GM23248 (cell line): ENCODE measurements at regions not wholly inside any gene's neighbourhood (a gene's known extent, or its start where the extent isn't known, plus 50 kb on each side); places are given as distances from the start of the nearest gene placed in this dataset.

ENCODE experiments used
- DNase-seq: peaks from one replicate; pipeline ENCODE4 v3.0.0-alpha.2; 2015
- H2AFZ ChIP-seq: fragments of 200-600 bp; sonication (generic); 2 replicates; pipeline ENCODE4 v1.6.1; 2016; ENCODE audit warnings: antibody characterized with exemption
- H3F3A ChIP-seq: fragments of 200-600 bp; sonication (generic); 2 replicates; pipeline ENCODE4 v1.6.1; 2016; ENCODE audit warnings: mild to moderate bottlenecking, antibody characterized with exemption, mixed run types; ENCODE audit not compliant: insufficient read depth
- H3K27ac ChIP-seq: fragments of 200-600 bp; sonication (generic); 2 replicates; pipeline ENCODE4 v1.5.1; 2016; ENCODE audit warnings: mild to moderate bottlenecking
- H3K27me3 ChIP-seq: fragments of 200-600 bp; sonication (generic); replicated peaks from 2 replicates; pipeline ENCODE4 v1.6.1; 2016; ENCODE audit warnings: mild to moderate bottlenecking; ENCODE audit not compliant: insufficient read depth
- H3K36me3 ChIP-seq: fragments of 200-600 bp; sonication (generic); 2 replicates; pipeline ENCODE4 v1.6.1; 2016; ENCODE audit warnings: low read depth, mild to moderate bottlenecking
- H3K4me1 ChIP-seq: fragments of 200-600 bp; sonication (generic); 2 replicates; pipeline ENCODE4 v1.6.1; 2016; ENCODE audit warnings: mild to moderate bottlenecking; ENCODE audit not compliant: insufficient read depth
- H3K4me2 ChIP-seq: fragments of 200-600 bp; sonication (generic); one replicate; pipeline ENCODE4 v1.6.1; 2016; ENCODE audit warnings: mild to moderate bottlenecking; ENCODE audit not compliant: unreplicated experiment
- H3K4me3 ChIP-seq: fragments of 200-600 bp; sonication (generic); 2 replicates; pipeline ENCODE4 v1.5.1; 2016; ENCODE audit warnings: mild to moderate bottlenecking
- H3K79me2 ChIP-seq: fragments of 200-600 bp; sonication (generic); 2 replicates; pipeline ENCODE4 v1.6.1; 2016; ENCODE audit warnings: mild to moderate bottlenecking; ENCODE audit not compliant: insufficient read depth
- H3K9ac ChIP-seq: fragments of 200-600 bp; sonication (generic); 2 replicates; pipeline ENCODE4 v1.6.1; 2016; ENCODE audit warnings: mild to moderate bottlenecking
- H3K9me2 ChIP-seq: fragments of 200-600 bp; sonication (generic); 2 replicates; pipeline ENCODE4 v1.6.1; 2016; ENCODE audit warnings: mixed run types, mild to moderate bottlenecking, moderate library complexity; ENCODE audit not compliant: insufficient read depth
- H3K9me3 ChIP-seq: fragments of 200-600 bp; sonication (generic); one replicate; pipeline ENCODE4 v1.6.1; 2017; ENCODE audit warnings: low read depth
- H4K20me1 ChIP-seq: fragments of 200-600 bp; sonication (generic); 2 replicates; pipeline ENCODE4 v1.6.0; 2016; ENCODE audit not compliant: insufficient read depth
- EZH2 ChIP-seq: fragments of 200-600 bp; sonication (generic); IDR thresholded peaks from 2 replicates; pipeline ENCODE4 v1.6.1; 2018; ENCODE audit warnings: antibody characterized with exemption, mild to moderate bottlenecking; ENCODE audit not compliant: insufficient read depth, poor library complexity, severe bottlenecking
- EZH2phosphoT487 ChIP-seq: fragments of 200-600 bp; sonication (generic); IDR thresholded peaks from 2 replicates; pipeline ENCODE4 v1.6.1; 2018; ENCODE audit warnings: antibody characterized with exemption, moderate library complexity, mild to moderate bottlenecking, low read depth; ENCODE audit not compliant: insufficient read depth
- WGBS, 2 experiments: methylation state at CpG; one replicate each; pipeline ENCODE4 v1.1.6; 2015 to 2017; ENCODE audit warnings: low lambda C conversion rate in 2 of 2, low coverage in 1 of 2; ENCODE audit errors: missing lambda C conversion rate in 2 of 2; 5-methylcytosine and 5-hydroxymethylcytosine counted together
- in situ Hi-C: fragments of 300-500 bp; cut with MboI; formaldehyde crosslinking; loops from 2 replicates; pipeline ENCODE4 v1.15.0; 2020

GRCh38 chr1:70890408-70890807 is 157.2 kb downstream of the PTGER3 start:
- no peak for DNase-seq
- Histone ChIP-seq H2AFZ (no peak overlapping the region), H3K9me3 (no peaks in the 10 kb centered on the region), H3K9me2 (no peaks in the 10 kb centered on the region), H3K9ac (no peak overlapping the region), H3K27ac (no peak overlapping the region), H3K36me3 (no peaks in the 10 kb centered on the region), H4K20me1 (no peaks in the 10 kb centered on the region), H3K79me2 (no peaks in the 10 kb centered on the region), H3K4me2 (no peak overlapping the region), H3K27me3 (no peaks in the 10 kb centered on the region), H3K4me1 (peaks cover 13% of the 10 kb centered on the region), H3K4me3 (no peak overlapping the region), H3F3A (peaks cover 9% of the 10 kb centered on the region; the same call in 1 of the 2 replicates)
- TF ChIP-seq EZH2phosphoT487 (no peak), EZH2 (no peak)
- WGBS, 2 experiments = 93 to 100% methylated on average over 2 of the region's 2 CpGs
- in situ Hi-C loops = no loop called here

GRCh38 chr1:70891051-70891843 is 156.4 kb downstream of the PTGER3 start:
- H3K27ac ChIP-seq = no peak overlapping the region
- H3F3A ChIP-seq = peaks cover 9% of the 10 kb centered on the region; the same call in 1 of the 2 replicates
- no peak overlapping the region for H2AFZ ChIP-seq
- H3K4me2 ChIP-seq = peak overlapping the region; percentile 17
- no peaks in the 10 kb centered on the region for H3K79me2 ChIP-seq
- DNase-seq = peak; percentile 35
- H3K9ac ChIP-seq = no peak overlapping the region
- no peaks in the 10 kb centered on the region for H3K36me3 ChIP-seq
- H3K9me3 ChIP-seq = no peaks in the 10 kb centered on the region
- H3K4me3 ChIP-seq = no peak overlapping the region
- TF ChIP-seq EZH2 (no peak), EZH2phosphoT487 (no peak)
- H3K4me1 ChIP-seq = peaks cover 13% of the 10 kb centered on the region
- in situ Hi-C loops = no loop called here
- H4K20me1 ChIP-seq = no peaks in the 10 kb centered on the region
- no peaks in the 10 kb centered on the region for H3K9me2 ChIP-seq
- H3K27me3 ChIP-seq = no peaks in the 10 kb centered on the region

- WGBS, 2 experiments = 97 to 100% methylated on average over 2 of the region's 2 CpGs
- in situ Hi-C loops = no loop called here
- no peak overlapping the region for H3K4me2 ChIP-seq
These were observed 155.5 kb downstream of the PTGER3 start for GRCh38 chr1:70892140-70892539.

GRCh38 chr1:70892930-70893329 is 154.7 kb downstream of the PTGER3 start:
- H3K4me3 ChIP-seq = no peak overlapping the region
- peaks cover 13% of the 10 kb centered on the region for H3K4me1 ChIP-seq
- H3K36me3 ChIP-seq = no peaks in the 10 kb centered on the region
- H3K79me2 ChIP-seq = no peaks in the 10 kb centered on the region
- no peaks in the 10 kb centered on the region for H3K27me3 ChIP-seq
- DNase-seq = no peak
- no peaks in the 10 kb centered on the region for H3K9me2 ChIP-seq
- H3K9me3 ChIP-seq = no peaks in the 10 kb centered on the region
- in situ Hi-C loops = no loop called here
- WGBS, 2 experiments = 0% methylated on average over 1 of the region's 1 CpG
- H3K9ac ChIP-seq = no peak overlapping the region
- H3K4me2 ChIP-seq = no peak overlapping the region
- no peak overlapping the region for H2AFZ ChIP-seq
- no peaks in the 10 kb centered on the region for H4K20me1 ChIP-seq
- H3K27ac ChIP-seq = no peak overlapping the region
- peaks cover 9% of the 10 kb centered on the region; the same call in 1 of the 2 replicates for H3F3A ChIP-seq
- TF ChIP-seq EZH2 = no peak

More at GRCh38 chr1:70892140-70892539, 155.5 kb downstream of the PTGER3 start:
- TF ChIP-seq EZH2 (no peak), EZH2phosphoT487 (no peak)
- Histone ChIP-seq H3K9me3 (no peaks in the 10 kb centered on the region), H3K27me3 (no peaks in the 10 kb centered on the region), H3K4me1 (peaks cover 13% of the 10 kb centered on the region), H3K27ac (no peak overlapping the region), H3K9me2 (no peaks in the 10 kb centered on the region), H2AFZ (no peak overlapping the region), H4K20me1 (no peaks in the 10 kb centered on the region), H3K9ac (no peak overlapping the region), H3F3A (peaks cover 9% of the 10 kb centered on the region; the same call in 1 of the 2 replicates), H3K79me2 (no peaks in the 10 kb centered on the region), H3K4me3 (no peak overlapping the region), H3K36me3 (no peaks in the 10 kb centered on the region)
- no peak for DNase-seq
